Transverse colon (tissue), 4 donors: ENCODE measurements at regions not wholly inside any gene's neighbourhood (a gene's known extent, or its start where the extent isn't known, plus 50 kb on each side); places are given as distances from the start of the nearest gene placed in this dataset.

ENCODE experiments used
- DNase-seq: peaks from one replicate; pipeline ENCODE4 v3.0.0-alpha.2; 2019
- H3K27ac ChIP-seq, 4 donors: fragments of 200-600 bp; sonication (generic); 2 replicates each; pipeline ENCODE4 v1.5.1; 2016 to 2018; ENCODE audit warnings: inconsistent platforms in 4 of 4
- H3K27me3 ChIP-seq: fragments of 200-600 bp; sonication (generic); 2 replicates; pipeline ENCODE4 v1.5.1; 2017; ENCODE audit warnings: inconsistent platforms
- H3K36me3 ChIP-seq, 4 donors: fragments of 200-600 bp; sonication (generic); 2 replicates each; pipeline ENCODE4 v1.5.1; 2017 to 2019; ENCODE audit warnings: inconsistent platforms in 4 of 4
- H3K4me1 ChIP-seq, 4 donors: fragments of 200-600 bp; sonication (generic); 2 replicates each; pipeline ENCODE4 v1.5.1; 2017 to 2020; ENCODE audit warnings: inconsistent platforms in 4 of 4
- H3K4me3 ChIP-seq, 4 donors: fragments of 200-600 bp; sonication (generic); 1 replicate in 1 of 4; 2 replicates in 3 of 4; pipeline versions ENCODE4 v1.5.1 to v1.6.1; 2017 to 2019; ENCODE audit warnings: inconsistent platforms in 4 of 4
- H3K9me3 ChIP-seq, 2 donors: fragments of 200-600 bp; sonication (generic); 2 replicates each; pipeline ENCODE4 v1.5.1; 2017 to 2019; ENCODE audit warnings: inconsistent platforms in 2 of 2
- EP300 ChIP-seq: sonication (generic); formaldehyde crosslinking; IDR thresholded peaks from one replicate; pipeline ENCODE4 v1.6.1; 2017; ENCODE audit warnings: antibody characterized with exemption, low read depth
- POLR2A ChIP-seq: fragments of 450-650 bp; IDR thresholded peaks from one replicate; pipeline ENCODE4 v1.6.1; 2016; ENCODE audit warnings: antibody characterized with exemption, mild to moderate bottlenecking, moderate library complexity
- POLR2AphosphoS5 ChIP-seq, 3 donors: sonication (generic); formaldehyde crosslinking; IDR thresholded peaks; one replicate each; pipeline ENCODE4 v1.6.1; 2016; ENCODE audit warnings: antibody characterized with exemption in 3 of 3
- WGBS, 2 donors: methylation state at CpG; one replicate each; pipeline ENCODE4 v1.1.5; 2018; ENCODE audit warnings: low coverage in 1 of 2; 5-methylcytosine and 5-hydroxymethylcytosine counted together
- in situ Hi-C, 4 donors: fragments of 200-750 bp; cut with MboI; loops; one replicate each; pipeline versions ENCODE4 v1.15.0 to v1.15.1; 2017; ENCODE audit warnings: low sequenced_read_pairs in 3 of 4, low pct_ligation_motif_present in 1 of 4, low pct_unique_long_range_greater_than_20kb in 1 of 4
- intact Hi-C: fragments of 100-400 bp; cut with DNase I; formaldehyde crosslinking; loops from one replicate; pipeline ENCODE4 v1.15.1; 2023; ENCODE audit warnings: low total_unique reads
- TF ChIP-seq, protein P1 (sequence below), 5 experiments: fragments of 200-600 bp in 3 of 5; fragments of 450-650 bp in 2 of 5; sonication (generic) in 3 of 5; IDR thresholded peaks; 1 replicate in 2 of 5; 2 replicates in 3 of 5; pipeline ENCODE4 v1.5.1; 2016 to 2017; ENCODE audit warnings: antibody characterized with exemption in 5 of 5, inconsistent platforms in 3 of 5, mild to moderate bottlenecking in 2 of 5, moderate library complexity in 1 of 5

DNA sequence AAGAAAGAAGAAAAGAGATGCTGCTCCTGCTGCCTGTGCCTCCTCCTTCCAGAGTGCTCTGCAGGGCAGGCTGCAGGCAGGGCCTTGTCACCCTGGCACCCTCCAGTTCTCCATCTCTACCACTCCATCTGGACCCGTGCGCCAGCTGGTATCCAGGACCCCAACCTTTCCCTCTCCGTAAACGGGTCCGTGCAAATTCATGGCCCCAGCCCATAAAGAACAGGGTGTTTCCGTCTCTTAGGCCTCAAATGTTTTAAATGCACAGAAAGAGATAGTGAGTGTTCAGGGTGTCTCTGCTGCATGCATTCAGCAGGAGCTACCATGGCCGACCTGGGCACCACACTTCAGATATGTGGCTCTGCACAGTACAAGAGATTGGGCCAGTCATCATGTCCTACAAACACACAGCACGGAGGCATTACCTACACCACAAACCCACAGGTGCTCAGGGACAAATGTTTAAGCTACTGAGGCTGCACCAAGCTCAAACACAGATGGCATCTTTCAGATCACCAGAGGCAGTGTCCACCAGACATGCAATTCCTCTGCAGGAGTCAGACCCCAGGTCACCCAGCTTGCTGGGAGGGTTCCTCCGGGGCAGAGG, 258.1 kb downstream of the DLL1 start:
- TF ChIP-seq POLR2A (no peak), EP300 (no peak), POLR2AphosphoS5 (IDR thresholded peaks at IDR 0.05) (no peak)
- TF ChIP-seq, protein P1, sequence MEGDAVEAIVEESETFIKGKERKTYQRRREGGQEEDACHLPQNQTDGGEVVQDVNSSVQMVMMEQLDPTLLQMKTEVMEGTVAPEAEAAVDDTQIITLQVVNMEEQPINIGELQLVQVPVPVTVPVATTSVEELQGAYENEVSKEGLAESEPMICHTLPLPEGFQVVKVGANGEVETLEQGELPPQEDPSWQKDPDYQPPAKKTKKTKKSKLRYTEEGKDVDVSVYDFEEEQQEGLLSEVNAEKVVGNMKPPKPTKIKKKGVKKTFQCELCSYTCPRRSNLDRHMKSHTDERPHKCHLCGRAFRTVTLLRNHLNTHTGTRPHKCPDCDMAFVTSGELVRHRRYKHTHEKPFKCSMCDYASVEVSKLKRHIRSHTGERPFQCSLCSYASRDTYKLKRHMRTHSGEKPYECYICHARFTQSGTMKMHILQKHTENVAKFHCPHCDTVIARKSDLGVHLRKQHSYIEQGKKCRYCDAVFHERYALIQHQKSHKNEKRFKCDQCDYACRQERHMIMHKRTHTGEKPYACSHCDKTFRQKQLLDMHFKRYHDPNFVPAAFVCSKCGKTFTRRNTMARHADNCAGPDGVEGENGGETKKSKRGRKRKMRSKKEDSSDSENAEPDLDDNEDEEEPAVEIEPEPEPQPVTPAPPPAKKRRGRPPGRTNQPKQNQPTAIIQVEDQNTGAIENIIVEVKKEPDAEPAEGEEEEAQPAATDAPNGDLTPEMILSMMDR (IDR thresholded peaks at IDR 0.05): no peak
- H3K27me3 ChIP-seq: no peaks in the 10 kb centered on the region
- in situ Hi-C loops (no loop called here), intact Hi-C loops (no loop called here)
- no peak overlapping the region for H3K27ac ChIP-seq
- H3K4me1 ChIP-seq: peaks cover 3 to 11% (median 6%) of the 10 kb centered on the region in 4 donors
- H3K36me3 ChIP-seq: no peaks in the 10 kb centered on the region
- no peak overlapping the region for H3K4me3 ChIP-seq
- DNase-seq: no peak
- 94% methylated on average over 9 of the region's 9 CpGs; no CpG with 5 or more reads in 1 of the 2 donors for WGBS, 2 donors
- no peaks in the 10 kb centered on the region for H3K9me3 ChIP-seq

DNA sequence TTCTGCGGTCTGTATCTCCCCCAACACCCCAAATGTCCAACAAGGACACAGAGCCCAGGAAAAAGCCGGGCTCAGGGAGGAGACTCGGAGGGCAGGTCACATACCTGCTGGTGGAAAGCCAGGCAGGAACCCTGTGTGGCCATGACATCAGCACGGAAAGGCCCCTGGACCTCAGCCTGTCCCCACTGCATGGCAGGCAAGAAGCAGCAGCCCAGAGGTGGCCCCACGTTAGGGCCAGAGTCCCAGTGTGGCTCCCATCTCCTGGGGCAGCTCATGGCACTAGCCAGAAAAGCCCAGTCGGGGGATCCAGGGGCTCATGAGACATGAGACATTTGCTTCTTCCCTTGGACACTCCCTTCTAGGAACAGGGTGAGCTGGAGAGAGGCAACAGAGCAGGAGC, 258.7 kb downstream of the DLL1 start:
- intact Hi-C loops: no loop called here
- no peaks in the 10 kb centered on the region for H3K9me3 ChIP-seq
- 85% methylated on average over 6 of the region's 6 CpGs; no CpG with 5 or more reads in 1 of the 2 donors for WGBS, 2 donors
- peak overlapping the region in 1 of 4 donors; percentile 67 for H3K27ac ChIP-seq
- H3K4me3 ChIP-seq: no peak overlapping the region
- in situ Hi-C loops: no loop called here
- DNase-seq: peak; percentile 5
- no peaks in the 10 kb centered on the region for H3K36me3 ChIP-seq
- no peaks in the 10 kb centered on the region for H3K27me3 ChIP-seq
- TF ChIP-seq EP300: no peak
- TF ChIP-seq POLR2AphosphoS5 (IDR thresholded peaks at IDR 0.05): no peak
- no peak for TF ChIP-seq POLR2A
- TF ChIP-seq, protein P1 (IDR thresholded peaks at IDR 0.05): no peak
- peaks cover 3 to 8% (median 6%) of the 10 kb centered on the region in 4 donors for H3K4me1 ChIP-seq

DNA sequence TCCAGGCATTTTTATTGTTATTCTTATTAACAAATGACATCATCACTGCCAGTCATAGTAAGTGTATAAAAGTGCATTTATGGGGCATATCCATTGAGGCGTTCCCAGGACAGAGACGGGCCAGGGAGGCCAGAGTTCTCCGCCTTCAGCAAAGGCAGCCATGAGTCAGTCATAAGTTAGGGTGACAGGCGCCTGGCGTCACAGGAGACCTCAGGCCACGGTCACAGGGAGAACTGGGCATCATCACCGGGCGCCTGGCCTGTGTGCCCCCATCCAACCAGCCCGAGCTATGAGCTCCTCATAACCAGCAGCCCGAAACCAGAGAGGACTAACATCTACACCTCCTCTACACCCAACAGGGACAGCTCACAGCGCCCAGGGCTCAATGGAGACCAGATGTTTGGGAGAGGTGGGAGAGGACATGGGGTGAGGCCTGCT, 259.2 kb downstream of the DLL1 start:
- H3K27me3 ChIP-seq: no peaks in the 10 kb centered on the region
- H3K27ac ChIP-seq: peak overlapping the region in 3 of 4 donors; percentile 41 to 67 (median 55)
- in situ Hi-C loops (no loop called here), intact Hi-C loops (no loop called here)
- H3K4me3 ChIP-seq: no peak overlapping the region
- peaks cover 7 to 11% (median 9%) of the 10 kb centered on the region in 4 donors for H3K4me1 ChIP-seq
- peak; percentile 7 for DNase-seq
- no peaks in the 10 kb centered on the region for H3K36me3 ChIP-seq
- no peak for TF ChIP-seq POLR2AphosphoS5 (IDR thresholded peaks at IDR 0.05)
- TF ChIP-seq EP300: no peak
- TF ChIP-seq POLR2A: no peak
- TF ChIP-seq, protein P1 (IDR thresholded peaks at IDR 0.05): no peak
- 78% methylated on average over 11 of the region's 11 CpGs; no CpG with 5 or more reads in 1 of the 2 donors for WGBS, 2 donors
- H3K9me3 ChIP-seq: no peaks in the 10 kb centered on the region

DNA sequence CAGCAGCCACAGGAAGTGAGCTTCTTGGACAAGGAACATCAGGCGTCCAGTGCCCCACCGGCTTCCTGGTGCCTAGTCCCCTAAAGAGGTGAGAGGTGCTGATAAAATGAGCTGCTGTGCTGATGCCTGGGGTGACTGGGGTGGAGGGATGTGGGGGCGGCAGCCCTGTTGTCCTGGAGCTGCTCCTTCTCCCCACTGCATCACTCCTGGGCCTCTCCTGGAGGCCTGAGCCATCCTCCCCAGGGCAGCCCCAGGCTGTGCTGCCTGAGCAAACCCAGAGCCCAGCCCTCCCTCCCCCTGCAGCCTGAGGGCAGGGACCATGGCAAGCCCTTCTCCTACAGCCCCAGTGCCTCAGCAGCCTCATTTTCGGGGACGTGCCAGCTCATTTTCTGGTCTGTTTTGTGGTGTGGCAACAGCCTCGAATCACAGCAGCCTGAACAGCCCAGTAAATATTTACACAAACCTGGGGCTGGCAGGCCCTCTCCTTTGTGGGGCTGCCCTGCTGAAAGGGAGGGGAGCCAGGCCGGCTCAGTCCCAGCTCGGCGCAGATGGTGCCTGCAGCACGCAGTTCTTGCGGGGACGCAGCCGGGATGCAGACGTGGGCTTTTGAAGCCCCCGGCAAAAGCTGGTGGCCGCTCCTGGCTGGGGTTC, 259.9 kb downstream of the DLL1 start:
- peaks cover 11 to 19% (median 15%) of the 10 kb centered on the region in 4 donors for H3K4me1 ChIP-seq
- WGBS, 2 donors: 50% methylated on average over 16 of the region's 16 CpGs; no CpG with 5 or more reads in 1 of the 2 donors
- H3K9me3 ChIP-seq: no peaks in the 10 kb centered on the region
- no peaks in the 10 kb centered on the region for H3K27me3 ChIP-seq
- intact Hi-C loops (no loop called here), in situ Hi-C loops (no loop called here)
- no peaks in the 10 kb centered on the region for H3K36me3 ChIP-seq
- H3K4me3 ChIP-seq: no peak overlapping the region
- TF ChIP-seq EP300: no peak
- no peak for TF ChIP-seq POLR2AphosphoS5 (IDR thresholded peaks at IDR 0.05)
- no peak for TF ChIP-seq POLR2A
- TF ChIP-seq, protein P1 (IDR thresholded peaks at IDR 0.05): no peak
- H3K27ac ChIP-seq: peak overlapping the region; percentile 23 to 67 (median 48)
- peak; percentile 38 for DNase-seq
